ENCODE measurements at regions not wholly inside any gene's neighbourhood (a gene's known extent, or its start where the extent isn't known, plus 50 kb on each side); places are given as distances from the start of the nearest gene placed in this dataset.

DNA sequence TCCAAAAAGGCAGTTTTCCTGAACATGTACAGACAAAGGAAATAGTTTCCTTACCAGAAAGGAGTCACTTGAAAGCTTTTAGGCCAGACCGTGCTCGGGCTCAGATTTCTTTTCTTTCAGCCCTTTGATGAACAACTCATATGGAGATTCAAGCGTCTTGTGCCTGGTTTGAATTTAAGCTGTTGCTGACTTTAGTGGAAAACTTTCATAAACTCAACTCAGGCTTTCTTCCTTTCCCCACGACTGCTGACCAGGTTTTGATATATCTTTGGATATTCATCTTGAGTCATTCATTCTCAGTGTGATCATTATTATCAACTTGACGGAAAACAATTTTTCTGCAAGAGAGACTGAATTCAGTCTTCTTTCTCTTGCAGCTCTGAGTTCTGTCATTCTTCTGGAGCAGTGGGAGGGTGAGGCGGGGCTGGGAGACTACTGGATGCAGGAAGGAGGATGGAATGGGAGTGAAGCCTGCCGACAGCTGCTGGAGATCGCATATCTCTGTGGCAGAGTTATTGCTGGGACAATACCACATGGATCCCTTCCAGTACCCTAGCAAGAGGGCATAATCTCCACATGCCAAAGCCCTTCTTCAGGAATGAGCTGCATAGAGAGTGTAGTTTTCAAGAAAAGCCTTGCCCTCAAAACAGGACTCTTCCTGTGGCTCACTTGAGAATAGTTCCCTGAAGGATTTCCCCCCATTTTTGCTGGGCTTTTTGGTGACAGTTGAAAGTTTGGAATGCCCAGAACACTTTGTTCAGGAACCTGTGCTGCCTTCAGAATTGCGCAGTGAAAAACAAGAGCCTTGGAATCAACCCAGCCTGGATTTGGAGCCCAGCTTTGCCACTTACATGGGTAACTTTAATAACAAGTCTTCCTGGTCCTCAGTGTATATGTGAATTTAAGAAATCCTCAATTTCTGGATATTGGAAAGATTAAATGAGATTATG, 364.4 kb downstream of the ZNF521 start:
- Histone ChIP-seq H3K9ac (ENCODE audit: insufficient read depth, low read length, poor library complexity, severe bottlenecking) (no peak overlapping the region), H3K4me2 (replicated peaks; ENCODE audit: extremely low read depth, low read length, poor library complexity, severe bottlenecking) (no peak overlapping the region)
- 100% methylated on average over 1 of the region's 9 CpGs for WGBS (ENCODE audit: insufficient coverage)

DNA sequence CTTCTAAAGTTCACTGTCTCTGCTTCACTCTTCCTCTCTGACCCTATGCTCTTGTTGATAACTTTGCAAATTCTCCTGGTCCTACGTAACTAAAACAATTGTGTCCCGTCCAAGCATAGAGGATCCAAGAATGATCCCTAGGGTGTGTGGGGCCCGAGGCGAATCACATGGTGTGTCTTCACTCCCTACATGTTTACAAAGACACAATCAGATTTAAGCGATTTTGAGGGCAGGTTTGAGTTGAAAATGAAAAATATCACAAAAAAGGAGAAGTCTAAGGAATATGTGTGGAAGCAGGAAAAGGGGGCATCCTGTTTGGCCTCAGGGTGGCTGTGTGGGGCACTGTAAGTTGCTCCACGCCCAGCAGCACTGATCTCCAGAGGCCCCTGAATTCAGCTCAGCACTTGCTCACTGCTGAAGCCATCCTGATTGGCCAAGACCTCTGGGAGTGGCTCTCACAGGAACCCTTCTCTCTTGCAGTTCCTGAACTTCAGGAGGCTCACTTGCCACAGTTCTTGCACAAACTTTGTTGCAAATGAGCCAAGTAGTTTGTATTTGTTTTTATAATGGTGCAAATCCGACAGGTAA, 363.6 kb downstream of the ZNF521 start:
- Histone ChIP-seq H3K4me1 (ENCODE audit: control insufficient read depth in 1 of 2, insufficient read depth in 2 of 2, low read length in 2 of 2) (peaks cover 0 to 7% of the 10 kb centered on the region in 2 donors), H3K4me3 (replicated peaks in 1 of 3; ENCODE audit: low read depth in 2 of 3, low read length in 3 of 3) (no peak overlapping the region), H3K79me2 (ENCODE audit: insufficient read depth, low read length) (no peaks in the 10 kb centered on the region), H3K9me3 (replicated peaks in 1 of 2; ENCODE audit: control insufficient read depth in 1 of 2, insufficient read depth in 1 of 2, low read length in 2 of 2) (no peaks in the 10 kb centered on the region), H3K27ac (ENCODE audit: low read depth in 1 of 2, low read length in 2 of 2) (no peak overlapping the region), H3K27me3 (ENCODE audit: control insufficient read depth in 2 of 2, insufficient read depth in 2 of 2, low read length in 2 of 2) (no peaks in the 10 kb centered on the region), H3K4me2 (replicated peaks; ENCODE audit: extremely low read depth, low read length, poor library complexity, severe bottlenecking) (no peak overlapping the region), H3K9ac (ENCODE audit: insufficient read depth, low read length, poor library complexity, severe bottlenecking) (no peak overlapping the region), H4K20me1 (ENCODE audit: insufficient read depth, low read length) (no peaks in the 10 kb centered on the region), H3K36me3 (replicated peaks in 1 of 2; ENCODE audit: control insufficient read depth in 1 of 2, insufficient read depth in 2 of 2, low read length in 2 of 2) (no peaks in the 10 kb centered on the region), H2AFZ (ENCODE audit: insufficient read depth, low read depth, low read length, poor library complexity, severe bottlenecking) (no peak overlapping the region)
- Mint-ChIP-seq H3K27me3 (ENCODE audit: low read depth in 3 of 3) (peaks cover 0 to 5% (median 0%) of the 10 kb centered on the region in 3 donors), H3K4me3 (no peak overlapping the region), H3K9me3 (peaks cover 0 to 12% (median 2%) of the 10 kb centered on the region in 7 donors), H3K36me3 (no peaks in the 10 kb centered on the region), H3K27ac (peak overlapping the region in 1 of 7 donors; percentile 2), H3K4me1 (peaks cover 9% of the 10 kb centered on the region)
- TF ChIP-seq, protein P1, sequence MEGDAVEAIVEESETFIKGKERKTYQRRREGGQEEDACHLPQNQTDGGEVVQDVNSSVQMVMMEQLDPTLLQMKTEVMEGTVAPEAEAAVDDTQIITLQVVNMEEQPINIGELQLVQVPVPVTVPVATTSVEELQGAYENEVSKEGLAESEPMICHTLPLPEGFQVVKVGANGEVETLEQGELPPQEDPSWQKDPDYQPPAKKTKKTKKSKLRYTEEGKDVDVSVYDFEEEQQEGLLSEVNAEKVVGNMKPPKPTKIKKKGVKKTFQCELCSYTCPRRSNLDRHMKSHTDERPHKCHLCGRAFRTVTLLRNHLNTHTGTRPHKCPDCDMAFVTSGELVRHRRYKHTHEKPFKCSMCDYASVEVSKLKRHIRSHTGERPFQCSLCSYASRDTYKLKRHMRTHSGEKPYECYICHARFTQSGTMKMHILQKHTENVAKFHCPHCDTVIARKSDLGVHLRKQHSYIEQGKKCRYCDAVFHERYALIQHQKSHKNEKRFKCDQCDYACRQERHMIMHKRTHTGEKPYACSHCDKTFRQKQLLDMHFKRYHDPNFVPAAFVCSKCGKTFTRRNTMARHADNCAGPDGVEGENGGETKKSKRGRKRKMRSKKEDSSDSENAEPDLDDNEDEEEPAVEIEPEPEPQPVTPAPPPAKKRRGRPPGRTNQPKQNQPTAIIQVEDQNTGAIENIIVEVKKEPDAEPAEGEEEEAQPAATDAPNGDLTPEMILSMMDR (IDR thresholded peaks at IDR 0.05), result no peak
- DNase-seq, result no peak
- intact Hi-C loops (cut with micrococcal nuclease), result no loop called here
- WGBS (ENCODE audit: insufficient coverage), result no CpG with 5 or more reads among the region's 7 CpGs

More for the DNA sequence above, 364.4 kb downstream of the ZNF521 start:
- Histone ChIP-seq H3K9me3 (replicated peaks in 1 of 2; ENCODE audit: control insufficient read depth in 1 of 2, insufficient read depth in 1 of 2, low read length in 2 of 2) (no peaks in the 10 kb centered on the region), H3K27me3 (ENCODE audit: control insufficient read depth in 2 of 2, insufficient read depth in 2 of 2, low read length in 2 of 2) (no peaks in the 10 kb centered on the region), H4K20me1 (ENCODE audit: insufficient read depth, low read length) (no peaks in the 10 kb centered on the region), H3K27ac (ENCODE audit: low read depth in 1 of 2, low read length in 2 of 2) (no peak overlapping the region), H3K36me3 (replicated peaks in 1 of 2; ENCODE audit: control insufficient read depth in 1 of 2, insufficient read depth in 2 of 2, low read length in 2 of 2) (no peaks in the 10 kb centered on the region), H2AFZ (ENCODE audit: insufficient read depth, low read depth, low read length, poor library complexity, severe bottlenecking) (no peak overlapping the region), H3K4me1 (ENCODE audit: control insufficient read depth in 1 of 2, insufficient read depth in 2 of 2, low read length in 2 of 2) (peaks cover 0 to 7% of the 10 kb centered on the region in 2 donors), H3K79me2 (ENCODE audit: insufficient read depth, low read length) (no peaks in the 10 kb centered on the region), H3K4me3 (replicated peaks in 1 of 3; ENCODE audit: low read depth in 2 of 3, low read length in 3 of 3) (no peak overlapping the region)
- peaks cover 0 to 5% (median 0%) of the 10 kb centered on the region in 3 donors for H3K27me3 Mint-ChIP-seq (ENCODE audit: low read depth in 3 of 3)
- H3K4me1 Mint-ChIP-seq, result peaks cover 9% of the 10 kb centered on the region
- no peaks in the 10 kb centered on the region for H3K36me3 Mint-ChIP-seq
- no peak overlapping the region for H3K4me3 Mint-ChIP-seq
- intact Hi-C loops (cut with micrococcal nuclease), result no loop called here
- no peak for DNase-seq
- TF ChIP-seq, protein P1 (IDR thresholded peaks at IDR 0.05), result no peak
- no peak overlapping the region for H3K27ac Mint-ChIP-seq
- H3K9me3 Mint-ChIP-seq, result peaks cover 0 to 11% (median 1%) of the 10 kb centered on the region in 7 donors

Measured in CD14-positive monocyte (primary cell).